Fibroblast of skin of scalp (primary cell): ENCODE measurements at regions not wholly inside any gene's neighbourhood (a gene's known extent, or its start where the extent isn't known, plus 50 kb on each side); places are given as distances from the start of the nearest gene placed in this dataset.

Source experiments
- DNase-seq: peaks from one replicate; pipeline ENCODE4 v3.0.0-alpha.2; 2013

GRCh38 chr10:33539116-33539515, 204.6 kb upstream of the NRP1 start:
- DNase-seq: no peak

GRCh38 chr10:33537066-33537465, 202.6 kb upstream of the NRP1 start:
- peak; percentile 42 for DNase-seq

DNA sequence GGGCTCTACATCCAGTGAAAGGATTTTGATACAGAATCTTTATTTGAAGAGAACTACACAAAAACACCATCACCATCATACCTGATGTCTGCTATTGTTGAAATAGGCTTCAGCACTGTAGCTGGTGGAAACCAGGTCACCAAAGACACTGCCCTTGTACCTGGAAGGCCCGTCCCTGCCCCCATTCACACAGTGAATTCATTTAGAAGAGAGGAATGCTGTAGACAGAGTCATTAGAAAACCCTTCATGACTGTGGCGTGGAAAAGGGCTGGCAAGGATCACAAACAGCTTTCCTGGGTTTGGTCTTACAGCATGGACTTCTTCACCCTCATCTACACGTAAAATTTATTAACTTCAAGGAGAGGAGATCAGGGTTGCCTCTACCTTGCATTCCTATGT, 202.0 kb upstream of the NRP1 start:
- DNase-seq: no peak

DNA sequence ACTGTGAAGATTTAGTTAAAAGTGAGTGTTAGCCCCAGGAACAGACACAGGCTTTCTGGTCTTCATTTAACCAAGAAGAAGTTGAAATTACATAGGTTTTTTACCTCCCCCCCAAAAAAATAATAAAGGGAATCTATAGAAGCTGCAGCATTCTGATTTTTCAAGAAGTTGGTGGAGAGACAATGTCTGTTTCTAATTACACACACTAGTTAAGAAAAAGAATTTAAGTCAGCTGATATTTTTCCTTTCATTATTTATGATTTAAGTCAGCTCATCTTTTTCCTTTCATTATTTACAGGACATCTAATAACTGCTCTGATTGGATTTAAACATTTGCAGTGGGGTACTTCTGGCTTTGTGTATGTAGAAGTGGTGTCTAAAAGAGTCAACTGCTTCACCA, 201.4 kb upstream of the NRP1 start:
- DNase-seq: peak; percentile 26

DNA sequence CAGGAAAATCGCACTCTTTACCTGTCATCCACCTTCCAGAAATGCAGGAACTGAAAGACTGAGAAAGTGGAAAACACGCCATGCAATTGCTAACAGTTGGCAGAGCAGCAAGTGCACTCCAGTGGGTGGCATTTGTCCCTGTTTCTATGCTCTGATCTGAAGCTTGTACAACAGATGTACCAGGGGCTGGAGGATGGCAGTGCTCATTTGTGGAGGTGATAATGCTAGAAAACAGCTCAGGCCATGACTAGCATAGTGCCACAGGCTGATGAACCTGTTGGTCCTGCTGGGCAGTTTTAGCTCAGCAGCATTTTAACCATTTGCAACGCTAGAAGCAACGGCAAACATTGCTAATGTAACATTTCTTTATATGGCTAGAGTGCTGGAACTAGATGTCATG, 199.9 kb upstream of the NRP1 start:
- no peak for DNase-seq

DNA sequence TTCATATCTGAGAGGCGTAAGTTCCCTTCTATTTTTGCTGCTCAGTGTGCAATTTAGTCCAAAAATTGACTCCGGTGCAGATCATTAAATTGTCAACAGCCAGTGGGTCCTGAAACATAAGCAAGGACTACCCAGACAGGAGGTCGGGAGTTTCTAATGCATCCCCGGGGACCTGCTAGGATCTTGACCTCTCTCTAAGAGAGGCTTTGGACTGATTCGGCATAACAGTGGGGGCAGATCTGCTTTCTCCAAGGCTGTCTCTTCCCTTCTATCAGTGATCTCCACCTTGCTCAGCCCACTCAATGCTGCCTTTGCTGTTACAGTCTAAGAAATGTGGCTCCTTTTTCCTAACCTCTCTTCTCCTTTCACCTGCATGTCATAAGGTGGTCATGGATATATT, 199.1 kb upstream of the NRP1 start:
- no peak for DNase-seq

- no peak for DNase-seq
These were observed 198.4 kb upstream of the NRP1 start for GRCh38 chr10:33532901-33533300.

DNA sequence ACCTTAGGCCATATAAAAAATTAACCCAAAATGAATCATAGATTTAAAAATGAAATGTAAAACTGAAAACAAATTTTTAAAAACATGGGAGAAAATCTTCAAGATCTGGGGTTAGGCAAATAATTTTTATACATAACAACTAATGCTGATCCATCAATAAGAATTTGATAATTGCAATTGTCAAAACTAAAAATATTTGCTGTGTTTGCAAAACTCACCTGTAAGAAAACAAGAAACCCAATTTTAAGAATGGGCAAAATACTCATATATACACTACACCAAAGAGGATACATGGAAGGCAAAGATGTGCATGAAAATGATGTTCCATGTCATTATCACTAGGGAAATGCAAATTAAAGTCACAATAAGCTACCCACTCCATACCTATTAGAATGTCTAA, 194.8 kb upstream of the NRP1 start:
- DNase-seq: no peak

GRCh38 chr10:33524966-33525365, 190.5 kb upstream of the NRP1 start:
- peak; percentile 85 for DNase-seq

DNA sequence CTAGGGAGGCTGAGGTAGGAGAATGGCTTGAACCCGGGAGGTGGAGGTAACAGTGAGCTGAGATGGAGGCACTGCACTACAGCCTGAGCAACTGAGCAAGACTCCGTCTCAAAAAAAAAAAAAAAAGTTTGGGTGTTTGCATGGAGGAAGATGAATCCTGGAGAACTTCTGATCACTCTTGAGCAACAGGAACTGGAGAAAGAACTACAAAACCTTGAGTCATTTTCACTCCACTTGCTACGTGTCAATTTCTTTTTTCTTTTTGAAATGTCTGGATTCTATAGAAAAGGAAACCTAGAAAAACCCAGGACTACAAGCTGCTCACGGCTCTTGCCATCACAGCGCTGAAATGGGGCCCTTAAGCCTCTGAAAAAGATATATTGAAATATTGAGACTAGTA, 189.6 kb upstream of the NRP1 start:
- no peak for DNase-seq

- no peak for DNase-seq
These were observed 188.8 kb upstream of the NRP1 start for GRCh38 chr10:33523236-33523792.

DNA sequence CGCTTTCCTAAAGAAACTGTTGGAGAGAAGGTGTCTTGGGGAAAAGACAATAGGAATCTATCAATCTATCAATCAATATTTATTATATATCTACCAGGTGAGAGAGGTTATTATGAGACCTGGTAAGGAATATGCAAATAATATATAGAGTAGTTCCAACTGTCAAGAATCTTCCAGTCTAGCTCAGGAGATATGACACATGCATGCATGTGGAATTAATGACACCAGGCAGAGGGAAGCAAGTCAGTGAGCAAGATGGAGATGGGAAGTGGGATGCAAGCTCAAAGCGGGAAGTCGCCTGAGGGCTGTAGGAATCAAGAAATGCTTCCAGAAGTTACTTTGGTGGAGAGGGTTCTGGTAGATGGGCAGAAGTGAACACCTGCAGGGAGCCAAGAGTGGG, 187.4 kb upstream of the NRP1 start:
- no peak for DNase-seq

DNA sequence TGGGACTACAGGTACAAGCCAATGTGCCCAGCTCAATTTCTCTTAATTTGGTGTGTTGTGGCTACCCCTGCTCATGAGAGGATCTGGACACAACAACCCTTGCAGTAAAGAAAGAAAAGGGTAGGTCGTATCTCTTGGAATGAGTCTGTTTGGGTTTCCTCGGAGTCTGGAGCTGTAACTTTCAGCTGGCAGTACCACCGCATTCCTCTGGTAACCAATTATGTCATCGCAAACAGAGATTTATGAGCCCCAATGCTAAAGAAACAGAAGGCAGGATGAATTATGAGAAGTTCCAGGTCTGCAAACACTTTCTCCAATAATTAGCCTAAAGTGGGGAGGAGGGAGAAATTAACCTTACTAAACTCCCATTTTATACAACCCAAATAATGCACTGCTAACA, 186.6 kb upstream of the NRP1 start:
- peak; percentile 67 for DNase-seq

DNA sequence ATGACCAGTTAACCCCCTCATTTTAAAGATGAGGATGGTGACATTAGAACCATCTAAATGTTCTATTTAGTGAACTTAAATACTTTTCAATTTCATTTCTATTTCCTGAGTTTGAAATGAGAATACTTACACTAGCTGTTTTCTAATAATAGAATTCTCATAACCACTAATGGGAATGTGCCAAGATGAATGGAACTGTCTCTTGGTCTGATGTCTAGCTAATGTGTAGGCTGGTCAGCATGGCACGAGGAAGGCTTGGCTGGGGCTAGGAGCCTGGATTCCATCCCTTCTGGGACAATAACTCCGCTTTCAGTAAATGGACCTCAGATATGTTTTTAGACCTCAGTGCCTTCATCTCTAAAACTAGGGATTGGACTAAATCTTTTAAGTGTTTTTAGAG, 185.8 kb upstream of the NRP1 start:
- no peak for DNase-seq

DNA sequence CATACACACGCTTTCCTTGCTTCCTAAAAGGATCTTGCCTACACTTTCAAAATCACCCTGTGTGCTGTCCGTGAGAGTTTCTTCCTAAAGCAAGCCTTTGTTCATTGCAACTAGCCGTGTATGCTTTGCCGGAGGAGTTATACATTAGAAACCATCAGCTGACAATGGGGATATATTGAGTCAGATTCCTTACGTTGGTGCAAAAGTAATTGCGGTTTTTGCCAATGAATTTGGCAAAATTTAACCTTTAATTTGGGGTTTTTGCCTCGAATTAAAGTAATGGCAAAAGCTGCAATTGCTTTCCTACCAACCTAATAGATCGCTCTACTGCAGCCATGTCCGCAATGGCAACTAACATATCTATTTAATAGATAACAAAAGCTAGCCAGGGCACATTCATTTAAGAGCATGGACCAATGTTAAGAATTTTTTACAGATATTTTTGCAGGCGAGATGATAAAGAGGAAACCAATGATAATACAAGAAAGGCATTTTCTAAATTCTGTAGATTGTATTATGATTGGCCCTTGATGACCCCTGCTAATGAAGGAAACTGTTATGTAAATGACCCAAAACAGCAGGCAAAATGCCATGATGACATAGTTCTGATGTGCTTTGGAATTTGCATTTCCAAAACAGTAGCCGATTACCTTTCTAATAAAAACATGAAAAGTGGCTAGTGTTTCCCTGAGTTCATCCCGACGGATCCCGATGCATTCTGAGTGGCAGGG, 184.8 kb upstream of the NRP1 start:
- no peak for DNase-seq

GRCh38 chr10:33510206-33510605, 175.7 kb upstream of the NRP1 start:
- DNase-seq: no peak

DNA sequence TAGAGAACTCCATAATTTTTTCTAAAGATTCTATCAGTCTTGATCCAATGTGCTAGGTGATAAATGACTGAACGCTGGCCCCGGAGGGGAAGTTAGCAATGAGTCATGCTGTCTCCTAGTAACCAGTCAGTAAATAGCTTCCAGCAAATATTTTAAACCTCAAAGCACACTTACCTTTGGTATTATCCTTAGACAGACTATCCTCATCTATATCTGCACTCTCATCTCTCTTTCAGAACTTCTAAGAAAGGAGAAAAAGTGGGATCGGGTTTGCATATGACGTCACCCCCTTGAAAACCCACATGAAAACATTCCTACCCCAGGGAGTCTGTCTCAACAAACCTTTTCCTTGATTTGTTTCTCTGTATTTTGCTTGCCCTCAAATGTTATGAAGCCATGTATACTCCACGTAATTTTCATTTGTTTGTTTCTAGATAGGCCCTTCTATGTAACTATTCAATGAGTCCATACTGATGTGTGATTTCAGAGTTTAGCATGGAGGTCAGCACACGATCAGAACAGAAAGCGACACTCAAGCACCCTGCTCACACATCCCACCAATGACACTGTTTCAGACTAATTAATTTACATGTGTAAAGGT, 174.9 kb upstream of the NRP1 start:
- DNase-seq: peak; percentile 66

DNA sequence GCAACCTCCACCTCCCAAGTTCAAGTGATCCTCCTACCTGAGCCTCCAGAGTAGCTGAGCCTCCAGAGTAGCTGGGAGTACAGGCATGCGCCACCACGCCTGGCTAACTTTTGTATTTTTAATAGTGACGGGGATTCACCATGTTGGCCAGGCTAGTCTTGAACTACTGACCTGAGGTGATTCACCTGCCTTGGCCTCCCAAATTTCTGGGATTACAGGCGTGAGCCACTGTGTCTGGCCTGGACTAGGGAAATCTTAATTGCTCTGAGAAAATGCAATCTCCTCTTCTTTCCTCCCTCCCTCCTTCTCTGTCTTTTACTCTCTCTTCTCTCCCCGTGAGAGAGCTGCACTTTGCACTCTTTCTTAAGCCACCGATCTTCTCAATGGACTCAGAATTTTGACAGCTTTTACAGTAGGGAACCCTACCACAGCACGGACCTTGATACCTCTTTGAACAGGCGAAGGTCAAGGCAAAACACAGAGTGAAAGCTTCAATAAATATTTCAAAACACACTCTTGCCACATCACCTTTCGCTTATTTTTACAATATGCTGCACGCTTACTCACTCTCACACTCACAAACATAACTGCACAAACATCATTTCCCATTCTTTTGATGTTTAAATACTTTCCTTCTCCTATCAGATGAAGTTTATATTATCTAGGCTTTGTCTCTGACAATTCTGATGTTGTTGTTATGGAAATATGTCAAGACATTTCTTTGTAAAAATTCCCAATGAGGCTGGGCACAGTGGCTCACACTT, 173.4 kb upstream of the NRP1 start:
- no peak for DNase-seq

DNA sequence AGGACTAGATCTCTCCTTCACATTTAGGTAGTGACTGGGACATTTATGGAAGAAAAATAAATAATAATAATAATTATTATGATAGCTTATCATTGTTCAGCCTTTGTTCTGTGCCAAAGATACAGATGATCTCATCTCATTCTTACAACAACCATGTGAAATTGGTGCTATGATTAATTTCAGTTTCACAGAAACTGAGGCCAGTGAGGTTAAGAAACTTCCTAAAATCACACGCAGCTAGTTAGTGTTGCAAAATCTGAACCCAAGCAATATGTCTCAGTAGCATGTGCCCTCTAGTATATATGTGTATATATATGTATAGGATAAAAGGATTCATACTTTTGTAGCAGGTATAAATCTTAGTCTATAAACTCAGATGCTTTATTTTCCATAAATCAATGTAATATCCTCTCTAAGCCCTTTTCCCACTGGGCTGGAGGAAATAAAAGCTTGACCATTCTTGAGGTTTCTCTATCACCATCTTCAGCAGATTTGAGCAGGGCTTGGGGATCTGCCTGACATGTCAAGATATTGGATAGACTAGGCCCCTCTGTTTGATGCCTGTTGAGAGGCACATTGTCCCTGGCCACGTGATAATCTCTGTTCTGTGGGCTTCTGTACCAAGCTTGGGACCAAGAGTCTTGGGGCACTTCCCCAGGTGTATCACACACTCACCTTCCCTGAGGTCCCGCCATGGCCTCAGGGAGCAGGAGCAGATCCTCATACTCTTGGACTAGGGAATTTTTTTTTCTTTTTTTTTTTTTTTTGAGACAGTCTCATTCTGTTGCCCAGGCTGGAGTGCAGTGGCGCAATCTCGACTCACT, 172.6 kb upstream of the NRP1 start:
- DNase-seq: no peak

DNA sequence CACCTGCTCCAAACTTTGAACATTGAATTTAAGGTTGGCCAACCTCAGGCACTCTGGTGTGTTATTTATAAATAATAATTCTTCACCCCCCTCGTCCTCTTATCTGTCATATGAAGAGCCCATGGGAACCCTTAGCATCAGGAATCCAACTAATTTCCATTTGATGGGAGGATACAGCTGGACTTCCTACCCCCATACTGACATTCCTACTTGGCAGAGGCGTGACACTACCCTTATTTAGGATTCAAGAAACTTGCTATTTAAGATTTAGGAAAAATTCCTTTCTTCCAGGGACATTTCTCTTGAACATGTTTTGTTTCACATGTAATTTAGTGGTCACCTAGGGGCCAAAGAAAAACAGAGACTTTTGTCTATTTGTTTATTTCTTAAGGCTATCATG, 171.9 kb upstream of the NRP1 start:
- no peak for DNase-seq

DNA sequence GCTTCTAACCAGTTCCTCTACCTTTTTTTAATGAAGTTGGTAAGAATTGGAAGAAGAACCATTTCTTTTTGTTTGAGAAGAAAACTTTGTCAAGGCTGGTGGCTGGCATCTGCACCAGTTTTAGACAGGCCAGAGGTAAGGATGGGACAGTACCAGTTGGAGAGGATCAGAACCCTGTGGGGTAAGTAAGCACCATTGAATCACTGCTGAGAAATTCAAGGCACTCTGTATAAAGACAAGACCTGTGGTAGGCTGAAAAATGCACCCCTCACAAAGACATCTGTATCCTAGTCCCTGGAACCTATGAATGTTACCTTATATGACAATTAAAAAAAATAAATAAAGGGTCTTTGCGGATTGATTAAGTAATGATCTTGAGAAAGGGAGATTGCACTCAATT, 166.7 kb upstream of the NRP1 start:
- DNase-seq: no peak

DNA sequence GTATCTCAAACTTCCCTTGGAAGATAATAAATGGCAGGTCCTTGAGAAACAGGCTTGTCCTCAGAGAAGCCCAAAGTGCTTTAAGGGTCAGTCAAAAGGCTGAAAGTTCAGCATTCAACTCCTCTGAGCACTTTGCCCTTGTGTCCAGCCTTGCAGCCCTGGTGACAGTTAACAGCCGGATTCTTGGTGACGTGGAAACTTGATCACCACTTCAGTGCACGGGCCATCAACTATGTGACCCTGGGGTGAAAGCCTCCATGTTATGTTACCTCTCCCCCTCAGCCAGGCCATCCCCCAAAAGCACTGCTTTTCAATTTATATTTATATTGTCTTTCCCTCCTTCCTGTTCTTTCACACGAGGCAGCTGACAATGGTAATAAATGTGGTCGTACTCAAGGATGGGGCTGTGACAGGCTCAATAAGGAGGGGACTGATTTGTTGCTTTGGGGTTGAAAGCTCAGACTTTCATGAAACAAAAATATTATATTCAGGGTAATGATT, 164.0 kb upstream of the NRP1 start:
- DNase-seq: no peak

DNA sequence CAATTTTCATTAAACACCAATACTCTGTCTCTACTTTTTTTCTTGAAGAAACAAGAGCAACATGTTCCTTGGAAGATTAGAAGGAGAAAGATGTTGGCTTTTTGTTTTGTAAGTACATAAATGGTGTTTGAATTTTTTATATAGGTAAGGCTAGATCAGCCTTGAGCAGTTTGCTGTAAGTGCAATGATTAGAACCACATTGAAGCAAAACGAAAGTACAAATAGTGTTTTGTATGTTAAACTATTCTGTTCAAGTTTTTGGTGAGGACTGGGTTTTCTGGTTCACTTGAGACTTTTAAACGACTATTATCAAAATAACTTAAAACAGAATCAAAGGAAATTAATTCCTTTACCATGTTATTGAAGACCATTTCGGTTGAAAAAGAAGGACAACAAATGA, 162.9 kb upstream of the NRP1 start:
- DNase-seq: no peak
